GM12878 (cell line): ENCODE measurements at regions not wholly inside any gene's neighbourhood (a gene's known extent, or its start where the extent isn't known, plus 50 kb on each side); places are given as distances from the start of the nearest gene placed in this dataset.

ENCODE experiments used
- ATAC-seq: fragments of 200-7000 bp; cut with Tn5 transposase; 3 replicates; pipeline ENCODE4 v1.9.1; 2020; ENCODE audit warnings: mild to moderate bottlenecking, moderate library complexity
- BruUV-seq: library from RNA; stranded (reverse); fragments of 400-500 nt; replicated peaks from 2 replicates; lab custom pipeline; 2021; lab: Mats Ljungman, UMichigan
- CTCF ChIA-PET: fragments of 300-600 bp; sonication (Branson Sonifier 250); formaldehyde crosslinking; extraction: SDS; loops from one replicate; lab custom pipeline; 2021; ENCODE audit warnings: inconsistent platforms; lab: Yijun Ruan, JAX
- POLR2A ChIA-PET: fragments of 350-600 bp; formaldehyde crosslinking; extraction: SDS; loops from one replicate; lab custom pipeline; 2021; ENCODE audit warnings: inconsistent platforms; lab: Charles Lee
- RAD21 ChIA-PET: fragments of 300-600 bp; sonication (Branson Sonifier 250); formaldehyde crosslinking; loops from one replicate; lab custom pipeline; 2023; ENCODE audit warnings: antibody characterized with exemption; ENCODE audit not compliant: unreplicated experiment; lab: Charles Lee
- SMC1A ChIA-PET: fragments of 300-600 bp; sonication (Branson Sonifier 250); formaldehyde crosslinking; loops from one replicate; lab custom pipeline; 2023; ENCODE audit not compliant: unreplicated experiment, uncharacterized antibody; lab: Charles Lee
- DNase-seq: peaks from one replicate; pipeline ENCODE4 v3.0.0-alpha.2; 2011; ENCODE audit warnings: low read depth, low spot score
- FAIRE-seq: peaks from 3 replicates; lab custom pipeline; 2011; peaks lifted over from hg19 to GRCh38; lab: Jason Lieb, UNC
- H2AFZ ChIP-seq: 2 replicates; pipeline ENCODE4 v1.6.0; 2011; ENCODE audit warnings: low read depth, low read length, control low read depth; ENCODE audit not compliant: control insufficient read depth
- H3K27ac ChIP-seq: 2 replicates; pipeline ENCODE4 v1.5.1; 2011; ENCODE audit warnings: control low read depth; ENCODE audit not compliant: control insufficient read depth, insufficient read depth
- H3K27me3 ChIP-seq, 2 experiments: replicated peaks in 1 of 2; 2 replicates each; pipeline versions ENCODE4 v1.6.0 to v1.6.1; 2011; ENCODE audit warnings: low read length in 1 of 2; ENCODE audit not compliant: control insufficient read depth in 2 of 2, insufficient read depth in 2 of 2
- H3K36me3 ChIP-seq, 2 experiments: 2 replicates each; pipeline ENCODE4 v1.5.1; 2011; ENCODE audit warnings: low read length in 1 of 2; ENCODE audit not compliant: control insufficient read depth in 2 of 2, insufficient read depth in 2 of 2
- H3K4me1 ChIP-seq: 2 replicates; pipeline ENCODE4 v1.6.1; 2011; ENCODE audit warnings: mild to moderate bottlenecking, low read length, moderate library complexity, mixed read lengths; ENCODE audit not compliant: control insufficient read depth, insufficient read depth
- H3K4me2 ChIP-seq: 2 replicates; pipeline ENCODE4 v1.6.0; 2011; ENCODE audit warnings: control low read depth; ENCODE audit not compliant: control insufficient read depth, insufficient read depth
- H3K4me3 ChIP-seq: fragments of 200-600 bp; sonication (generic); 2 replicates; pipeline ENCODE4 v1.5.1; 2016
- H3K79me2 ChIP-seq: 2 replicates; pipeline ENCODE4 v1.6.0; 2011; ENCODE audit warnings: low read length; ENCODE audit not compliant: control insufficient read depth, insufficient read depth
- H3K9ac ChIP-seq: 2 replicates; pipeline ENCODE4 v1.8.0; 2011; ENCODE audit warnings: low read length, control low read depth, mixed read lengths; ENCODE audit not compliant: control insufficient read depth, insufficient read depth
- H3K9me3 ChIP-seq: replicated peaks from 3 replicates; pipeline ENCODE4 v1.5.1; 2011; ENCODE audit warnings: mild to moderate bottlenecking, low read length; ENCODE audit not compliant: control insufficient read depth, insufficient read depth
- H4K20me1 ChIP-seq: 2 replicates; pipeline ENCODE4 v1.6.0; 2011; ENCODE audit not compliant: control insufficient read depth, insufficient read depth
- CEBPB ChIP-seq, 2 experiments: fragments of 150-350 bp in 1 of 2; IDR thresholded peaks; 2 replicates each; pipeline ENCODE4 v1.6.1; 2012 to 2014; ENCODE audit warnings: low read depth in 2 of 2, low read length in 2 of 2, borderline replicate concordance in 1 of 2, inconsistent platforms in 1 of 2
- CHD1 ChIP-seq: IDR thresholded peaks from 2 replicates; pipeline ENCODE4 v1.6.1; 2012; ENCODE audit warnings: low read depth, low read length, improper control_type of control experiment
- CHD2 ChIP-seq: IDR thresholded peaks from 2 replicates; pipeline ENCODE4 v1.6.1; 2011; ENCODE audit warnings: low read depth, low read length, improper control_type of control experiment, borderline replicate concordance
- ESRRA ChIP-seq: IDR thresholded peaks from 2 replicates; pipeline ENCODE4 v1.6.1; 2012; ENCODE audit warnings: mild to moderate bottlenecking, low read length, improper control_type of control experiment
- MYB ChIP-seq: fragments of 150-350 bp; IDR thresholded peaks from 2 replicates; pipeline ENCODE4 v1.6.1; 2014; ENCODE audit warnings: mild to moderate bottlenecking, low read depth, low read length, borderline replicate concordance
- NBN ChIP-seq: fragments of 450-650 bp; IDR thresholded peaks from 2 replicates; pipeline ENCODE4 v1.6.1; 2016
- POLR2AphosphoS5 ChIP-seq: IDR thresholded peaks from 2 replicates; pipeline ENCODE4 v1.6.1; 2011; ENCODE audit warnings: mild to moderate bottlenecking, low read length, inconsistent platforms
- SMARCA5 ChIP-seq: fragments of 450-650 bp; IDR thresholded peaks from 2 replicates; pipeline ENCODE4 v1.6.1; 2017; ENCODE audit warnings: mild to moderate bottlenecking
- SUPT20H ChIP-seq: IDR thresholded peaks from 2 replicates; pipeline ENCODE4 v1.6.1; 2011; ENCODE audit warnings: low read depth, mild to moderate bottlenecking, low read length, moderate library complexity, borderline replicate concordance; ENCODE audit not compliant: control insufficient read depth
- TCF12 ChIP-seq: IDR thresholded peaks from 2 replicates; pipeline ENCODE4 v1.6.1; 2011; ENCODE audit warnings: low read depth, mild to moderate bottlenecking, low read length
- YBX1 ChIP-seq: fragments of 450-650 bp; IDR thresholded peaks from 2 replicates; pipeline ENCODE4 v1.6.1; 2016; ENCODE audit warnings: antibody characterized with exemption
- ZNF384 ChIP-seq: IDR thresholded peaks from 2 replicates; pipeline ENCODE4 v1.6.1; 2012; ENCODE audit warnings: low read depth, mild to moderate bottlenecking, low read length, improper control_type of control experiment, borderline replicate concordance
- WGBS: methylation state at CpG from one replicate; pipeline ENCODE4 v1.1.6; 2016; ENCODE audit warnings: low lambda C conversion rate; ENCODE audit not compliant: insufficient replicate concordance, insufficient coverage; ENCODE audit errors: missing lambda C conversion rate; 5-methylcytosine and 5-hydroxymethylcytosine counted together
- in situ Hi-C: fragments of 300-500 bp; cut with MboI; formaldehyde crosslinking; loops from 9 replicates; pipeline ENCODE4 v1.14.3; 2018; ENCODE audit warnings: mixed read lengths
- intact Hi-C: fragments of 100-400 bp; cut with micrococcal nuclease; formaldehyde crosslinking; loops from one replicate; pipeline ENCODE4 v1.14.2; 2022; ENCODE audit not compliant: unreplicated experiment
- TF ChIP-seq, protein P1 (sequence below): fragments of 450-650 bp; IDR thresholded peaks from 2 replicates; pipeline ENCODE4 v1.6.1; 2016; ENCODE audit warnings: mild to moderate bottlenecking, moderate library complexity, borderline replicate concordance
- TF ChIP-seq, protein P2 (sequence below): fragments of 150-350 bp; IDR thresholded peaks from 2 replicates; pipeline ENCODE4 v1.6.1; 2016; ENCODE audit warnings: low read depth, low read length
- TF ChIP-seq, protein P3 (sequence below): IDR thresholded peaks from 2 replicates; pipeline ENCODE4 v1.6.1; 2011; ENCODE audit warnings: mild to moderate bottlenecking, low read depth, low read length, moderate library complexity; ENCODE audit not compliant: insufficient replicate concordance
- TF ChIP-seq, protein P4 (sequence below): fragments of 450-650 bp; IDR thresholded peaks from 2 replicates; pipeline ENCODE4 v1.6.1; 2014; ENCODE audit warnings: mild to moderate bottlenecking

DNA sequence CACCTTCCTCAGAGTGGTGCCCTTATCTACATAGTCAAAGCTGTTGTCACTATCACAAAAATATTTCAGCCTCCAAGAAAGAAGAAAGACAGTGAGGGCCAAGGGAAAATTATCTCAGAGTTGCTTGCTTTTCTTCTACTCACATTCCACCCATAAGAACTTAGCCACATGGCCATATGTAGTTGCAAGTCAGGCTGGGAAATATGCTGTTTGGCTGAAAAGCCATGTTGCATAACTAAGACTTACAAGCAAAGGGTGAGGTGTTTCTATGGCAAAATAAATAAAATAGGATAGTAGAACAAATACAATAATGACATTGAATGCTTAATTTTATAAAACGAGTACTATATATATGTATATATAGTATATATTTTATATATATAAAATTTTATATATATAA, 365.9 kb upstream of the PABPC4L start:
- in situ Hi-C loops, result no loop called here
- H3K9ac ChIP-seq, result no peak overlapping the region
- FAIRE-seq, result no peak
- no peaks in the 10 kb centered on the region for H3K4me1 ChIP-seq
- ChIA-PET SMC1A (interaction anchor here (0.6 kb wide), 1 partner anchor 444 kb away, joined by 3 read pairs; no protein-coding TSS in a partner anchor), POLR2A (no interaction called here), CTCF (no interaction called here), RAD21 (no interaction called here)
- H3K4me3 ChIP-seq, result no peak overlapping the region
- no TSS peak for BruUV-seq
- H3K4me2 ChIP-seq, result no peak overlapping the region
- no peaks in the 10 kb centered on the region for H3K27me3 ChIP-seq
- H3K9me3 ChIP-seq, result no peaks in the 10 kb centered on the region
- H3K36me3 ChIP-seq, result no peaks in the 10 kb centered on the region
- DNase-seq, result no peak
- H2AFZ ChIP-seq, result no peak overlapping the region
- TF ChIP-seq ESRRA, result no peak
- TF ChIP-seq CEBPB (IDR thresholded peaks at IDR 0.05; ENCODE audit: borderline replicate concordance in 1 of 2, low read depth in 2 of 2, low read length in 2 of 2), result no peak
- TF ChIP-seq CHD2, result no peak
- TF ChIP-seq, protein P1, sequence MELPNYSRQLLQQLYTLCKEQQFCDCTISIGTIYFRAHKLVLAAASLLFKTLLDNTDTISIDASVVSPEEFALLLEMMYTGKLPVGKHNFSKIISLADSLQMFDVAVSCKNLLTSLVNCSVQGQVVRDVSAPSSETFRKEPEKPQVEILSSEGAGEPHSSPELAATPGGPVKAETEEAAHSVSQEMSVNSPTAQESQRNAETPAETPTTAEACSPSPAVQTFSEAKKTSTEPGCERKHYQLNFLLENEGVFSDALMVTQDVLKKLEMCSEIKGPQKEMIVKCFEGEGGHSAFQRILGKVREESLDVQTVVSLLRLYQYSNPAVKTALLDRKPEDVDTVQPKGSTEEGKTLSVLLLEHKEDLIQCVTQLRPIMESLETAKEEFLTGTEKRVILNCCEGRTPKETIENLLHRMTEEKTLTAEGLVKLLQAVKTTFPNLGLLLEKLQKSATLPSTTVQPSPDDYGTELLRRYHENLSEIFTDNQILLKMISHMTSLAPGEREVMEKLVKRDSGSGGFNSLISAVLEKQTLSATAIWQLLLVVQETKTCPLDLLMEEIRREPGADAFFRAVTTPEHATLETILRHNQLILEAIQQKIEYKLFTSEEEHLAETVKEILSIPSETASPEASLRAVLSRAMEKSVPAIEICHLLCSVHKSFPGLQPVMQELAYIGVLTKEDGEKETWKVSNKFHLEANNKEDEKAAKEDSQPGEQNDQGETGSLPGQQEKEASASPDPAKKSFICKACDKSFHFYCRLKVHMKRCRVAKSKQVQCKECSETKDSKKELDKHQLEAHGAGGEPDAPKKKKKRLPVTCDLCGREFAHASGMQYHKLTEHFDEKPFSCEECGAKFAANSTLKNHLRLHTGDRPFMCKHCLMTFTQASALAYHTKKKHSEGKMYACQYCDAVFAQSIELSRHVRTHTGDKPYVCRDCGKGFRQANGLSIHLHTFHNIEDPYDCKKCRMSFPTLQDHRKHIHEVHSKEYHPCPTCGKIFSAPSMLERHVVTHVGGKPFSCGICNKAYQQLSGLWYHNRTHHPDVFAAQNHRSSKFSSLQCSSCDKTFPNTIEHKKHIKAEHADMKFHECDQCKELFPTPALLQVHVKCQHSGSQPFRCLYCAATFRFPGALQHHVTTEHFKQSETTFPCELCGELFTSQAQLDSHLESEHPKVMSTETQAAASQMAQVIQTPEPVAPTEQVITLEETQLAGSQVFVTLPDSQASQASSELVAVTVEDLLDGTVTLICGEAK, result no peak
- TF ChIP-seq, protein P2, sequence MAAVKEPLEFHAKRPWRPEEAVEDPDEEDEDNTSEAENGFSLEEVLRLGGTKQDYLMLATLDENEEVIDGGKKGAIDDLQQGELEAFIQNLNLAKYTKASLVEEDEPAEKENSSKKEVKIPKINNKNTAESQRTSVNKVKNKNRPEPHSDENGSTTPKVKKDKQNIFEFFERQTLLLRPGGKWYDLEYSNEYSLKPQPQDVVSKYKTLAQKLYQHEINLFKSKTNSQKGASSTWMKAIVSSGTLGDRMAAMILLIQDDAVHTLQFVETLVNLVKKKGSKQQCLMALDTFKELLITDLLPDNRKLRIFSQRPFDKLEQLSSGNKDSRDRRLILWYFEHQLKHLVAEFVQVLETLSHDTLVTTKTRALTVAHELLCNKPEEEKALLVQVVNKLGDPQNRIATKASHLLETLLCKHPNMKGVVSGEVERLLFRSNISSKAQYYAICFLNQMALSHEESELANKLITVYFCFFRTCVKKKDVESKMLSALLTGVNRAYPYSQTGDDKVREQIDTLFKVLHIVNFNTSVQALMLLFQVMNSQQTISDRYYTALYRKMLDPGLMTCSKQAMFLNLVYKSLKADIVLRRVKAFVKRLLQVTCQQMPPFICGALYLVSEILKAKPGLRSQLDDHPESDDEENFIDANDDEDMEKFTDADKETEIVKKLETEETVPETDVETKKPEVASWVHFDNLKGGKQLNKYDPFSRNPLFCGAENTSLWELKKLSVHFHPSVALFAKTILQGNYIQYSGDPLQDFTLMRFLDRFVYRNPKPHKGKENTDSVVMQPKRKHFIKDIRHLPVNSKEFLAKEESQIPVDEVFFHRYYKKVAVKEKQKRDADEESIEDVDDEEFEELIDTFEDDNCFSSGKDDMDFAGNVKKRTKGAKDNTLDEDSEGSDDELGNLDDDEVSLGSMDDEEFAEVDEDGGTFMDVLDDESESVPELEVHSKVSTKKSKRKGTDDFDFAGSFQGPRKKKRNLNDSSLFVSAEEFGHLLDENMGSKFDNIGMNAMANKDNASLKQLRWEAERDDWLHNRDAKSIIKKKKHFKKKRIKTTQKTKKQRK, result no peak
- TF ChIP-seq SUPT20H, result no peak
- TF ChIP-seq ZNF384, result no peak
- no peak for TF ChIP-seq TCF12
- no peak for TF ChIP-seq YBX1
- no peak for TF ChIP-seq POLR2AphosphoS5
- no peak for TF ChIP-seq MYB
- no peak for TF ChIP-seq NBN
- TF ChIP-seq CHD1, result no peak
- TF ChIP-seq, protein P3, sequence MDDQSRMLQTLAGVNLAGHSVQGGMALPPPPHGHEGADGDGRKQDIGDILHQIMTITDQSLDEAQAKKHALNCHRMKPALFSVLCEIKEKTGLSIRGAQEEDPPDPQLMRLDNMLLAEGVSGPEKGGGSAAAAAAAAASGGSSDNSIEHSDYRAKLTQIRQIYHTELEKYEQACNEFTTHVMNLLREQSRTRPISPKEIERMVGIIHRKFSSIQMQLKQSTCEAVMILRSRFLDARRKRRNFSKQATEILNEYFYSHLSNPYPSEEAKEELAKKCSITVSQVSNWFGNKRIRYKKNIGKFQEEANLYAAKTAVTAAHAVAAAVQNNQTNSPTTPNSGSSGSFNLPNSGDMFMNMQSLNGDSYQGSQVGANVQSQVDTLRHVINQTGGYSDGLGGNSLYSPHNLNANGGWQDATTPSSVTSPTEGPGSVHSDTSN, result no peak
- TF ChIP-seq SMARCA5, result no peak
- TF ChIP-seq, protein P4, sequence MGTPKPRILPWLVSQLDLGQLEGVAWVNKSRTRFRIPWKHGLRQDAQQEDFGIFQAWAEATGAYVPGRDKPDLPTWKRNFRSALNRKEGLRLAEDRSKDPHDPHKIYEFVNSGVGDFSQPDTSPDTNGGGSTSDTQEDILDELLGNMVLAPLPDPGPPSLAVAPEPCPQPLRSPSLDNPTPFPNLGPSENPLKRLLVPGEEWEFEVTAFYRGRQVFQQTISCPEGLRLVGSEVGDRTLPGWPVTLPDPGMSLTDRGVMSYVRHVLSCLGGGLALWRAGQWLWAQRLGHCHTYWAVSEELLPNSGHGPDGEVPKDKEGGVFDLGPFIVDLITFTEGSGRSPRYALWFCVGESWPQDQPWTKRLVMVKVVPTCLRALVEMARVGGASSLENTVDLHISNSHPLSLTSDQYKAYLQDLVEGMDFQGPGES, result no peak
- TF ChIP-seq, all 136 proteins: peak for 0
- Histone ChIP-seq H3K27ac (no peak overlapping the region), H3K79me2 (no peaks in the 10 kb centered on the region), H4K20me1 (no peaks in the 10 kb centered on the region)
- 0% methylated on average over 1 of the region's 1 CpG for WGBS
- no peak for ATAC-seq
- intact Hi-C loops, result no loop called here
